ENCODE measurements at regions not wholly inside any gene's neighbourhood (a gene's known extent, or its start where the extent isn't known, plus 50 kb on each side); places are given as distances from the start of the nearest gene placed in this dataset.

DNA sequence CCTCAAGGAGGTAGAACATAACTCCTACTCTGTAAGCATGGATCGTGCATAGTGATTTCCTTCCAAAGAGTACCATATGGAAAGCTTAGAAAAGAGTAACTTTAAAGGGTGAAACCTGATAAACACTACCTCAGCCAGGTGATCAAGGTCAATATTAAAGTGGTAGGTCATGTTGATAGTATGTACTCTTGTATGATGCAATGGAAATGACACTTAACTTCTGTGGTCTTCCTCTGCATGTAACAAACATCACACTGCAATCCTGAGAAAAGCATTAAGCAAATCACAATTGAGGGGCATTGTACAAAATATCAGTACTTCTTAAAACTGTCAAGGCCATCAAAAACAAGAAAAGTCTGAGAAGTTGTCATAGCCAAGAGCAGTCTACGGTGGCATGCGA lies 83.8 kb downstream of the LEPR start:
- no peak overlapping the region for H3K27ac ChIP-seq
- in situ Hi-C loops (cut with MboI): no loop called here
- WGBS, 2 experiments (ENCODE audit: low coverage in 1 of 2, low lambda C conversion rate in 2 of 2, missing lambda C conversion rate in 2 of 2): 96 to 98% methylated on average over 3 of the region's 3 CpGs

GRCh38 chr1:65505547-65506300 lies 85.3 kb downstream of the LEPR start:
- DNase-seq: no peak
- Histone ChIP-seq H3K9me2 (ENCODE audit: insufficient read depth) (no peaks in the 10 kb centered on the region), H3K9me3 (ENCODE audit: low read depth) (no peaks in the 10 kb centered on the region), H3K4me1 (ENCODE audit: insufficient read depth) (peaks cover 19% of the 10 kb centered on the region), H4K20me1 (ENCODE audit: insufficient read depth) (no peaks in the 10 kb centered on the region), H3K36me3 (ENCODE audit: low read depth) (no peaks in the 10 kb centered on the region), H3K4me3 (no peak overlapping the region), H3K4me2 (ENCODE audit: unreplicated experiment) (no peak overlapping the region), H3F3A (ENCODE audit: insufficient read depth) (no peaks in the 10 kb centered on the region; the same call in 1 of the 2 replicates), H3K9ac (no peak overlapping the region), H2AFZ (0 out of 2 replicates have a peak overlapping the region, but pooled peaks have one; percentile 37), H3K79me2 (ENCODE audit: insufficient read depth) (no peaks in the 10 kb centered on the region), H3K27me3 (replicated peaks; ENCODE audit: insufficient read depth) (no peaks in the 10 kb centered on the region), H3K27ac (no peak overlapping the region)
- TF ChIP-seq EZH2phosphoT487 (IDR thresholded peaks at IDR 0.05; ENCODE audit: insufficient read depth, low read depth) (no peak), EZH2 (IDR thresholded peaks at IDR 0.05; ENCODE audit: insufficient read depth, poor library complexity, severe bottlenecking) (no peak)
- in situ Hi-C loops (cut with MboI): no loop called here
- WGBS, 2 experiments (ENCODE audit: low coverage in 1 of 2, low lambda C conversion rate in 2 of 2, missing lambda C conversion rate in 2 of 2): 13 to 15% methylated on average over 5 of the region's 5 CpGs

More for the DNA sequence above, 83.8 kb downstream of the LEPR start:
- no peaks in the 10 kb centered on the region for H4K20me1 ChIP-seq (ENCODE audit: insufficient read depth)
- no peak overlapping the region for H3K9ac ChIP-seq
- H3K9me3 ChIP-seq (ENCODE audit: low read depth): no peaks in the 10 kb centered on the region
- H3F3A ChIP-seq (ENCODE audit: insufficient read depth): no peaks in the 10 kb centered on the region
- H2AFZ ChIP-seq: no peak overlapping the region
- H3K4me2 ChIP-seq (ENCODE audit: unreplicated experiment): no peak overlapping the region
- H3K9me2 ChIP-seq (ENCODE audit: insufficient read depth): no peaks in the 10 kb centered on the region
- no peaks in the 10 kb centered on the region for H3K79me2 ChIP-seq (ENCODE audit: insufficient read depth)
- no peak for TF ChIP-seq EZH2phosphoT487 (IDR thresholded peaks at IDR 0.05; ENCODE audit: insufficient read depth, low read depth)
- no peak for TF ChIP-seq EZH2 (IDR thresholded peaks at IDR 0.05; ENCODE audit: insufficient read depth, poor library complexity, severe bottlenecking)
- peaks cover 4% of the 10 kb centered on the region for H3K4me1 ChIP-seq (ENCODE audit: insufficient read depth)
- H3K36me3 ChIP-seq (ENCODE audit: low read depth): no peaks in the 10 kb centered on the region
- DNase-seq: no peak
- no peaks in the 10 kb centered on the region for H3K27me3 ChIP-seq (replicated peaks; ENCODE audit: insufficient read depth)
- no peak overlapping the region for H3K4me3 ChIP-seq

DNA sequence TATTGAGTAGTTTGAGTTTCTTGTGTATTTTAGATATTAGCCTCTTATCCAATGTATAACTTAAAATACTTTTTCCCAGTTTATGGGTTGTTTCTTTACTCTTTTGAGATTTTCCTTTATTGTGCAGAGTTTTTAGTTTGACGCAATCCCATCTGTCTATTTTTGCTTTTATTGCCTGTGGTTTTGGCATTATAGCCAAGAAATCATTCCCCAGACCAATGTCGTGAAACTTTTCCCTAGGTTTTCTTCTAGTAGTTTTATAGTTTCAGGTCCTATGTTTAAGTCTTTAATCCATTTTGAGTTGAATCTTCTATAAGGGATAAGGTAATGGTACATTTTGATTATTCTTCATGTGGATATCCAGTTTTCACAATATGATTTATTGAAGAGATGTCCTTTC lies 87.6 kb downstream of the LEPR start:
- 24 to 32% methylated on average over 2 of the region's 2 CpGs for WGBS, 2 experiments (ENCODE audit: low coverage in 1 of 2, low lambda C conversion rate in 2 of 2, missing lambda C conversion rate in 2 of 2)
- DNase-seq: no peak
- Histone ChIP-seq H3K36me3 (ENCODE audit: low read depth) (no peaks in the 10 kb centered on the region), H3K4me3 (no peak overlapping the region), H3K27me3 (replicated peaks; ENCODE audit: insufficient read depth) (no peaks in the 10 kb centered on the region), H3F3A (ENCODE audit: insufficient read depth) (peaks cover 4% of the 10 kb centered on the region), H3K79me2 (ENCODE audit: insufficient read depth) (no peaks in the 10 kb centered on the region), H3K4me1 (ENCODE audit: insufficient read depth) (peaks cover 26% of the 10 kb centered on the region), H3K4me2 (ENCODE audit: unreplicated experiment) (no peak overlapping the region), H3K9ac (no peak overlapping the region), H4K20me1 (ENCODE audit: insufficient read depth) (no peaks in the 10 kb centered on the region), H2AFZ (no peak overlapping the region), H3K27ac (no peak overlapping the region), H3K9me2 (ENCODE audit: insufficient read depth) (no peaks in the 10 kb centered on the region), H3K9me3 (ENCODE audit: low read depth) (no peaks in the 10 kb centered on the region)
- TF ChIP-seq EZH2phosphoT487 (IDR thresholded peaks at IDR 0.05; ENCODE audit: insufficient read depth, low read depth) (no peak), EZH2 (IDR thresholded peaks at IDR 0.05; ENCODE audit: insufficient read depth, poor library complexity, severe bottlenecking) (no peak)
- in situ Hi-C loops (cut with MboI): no loop called here

DNA sequence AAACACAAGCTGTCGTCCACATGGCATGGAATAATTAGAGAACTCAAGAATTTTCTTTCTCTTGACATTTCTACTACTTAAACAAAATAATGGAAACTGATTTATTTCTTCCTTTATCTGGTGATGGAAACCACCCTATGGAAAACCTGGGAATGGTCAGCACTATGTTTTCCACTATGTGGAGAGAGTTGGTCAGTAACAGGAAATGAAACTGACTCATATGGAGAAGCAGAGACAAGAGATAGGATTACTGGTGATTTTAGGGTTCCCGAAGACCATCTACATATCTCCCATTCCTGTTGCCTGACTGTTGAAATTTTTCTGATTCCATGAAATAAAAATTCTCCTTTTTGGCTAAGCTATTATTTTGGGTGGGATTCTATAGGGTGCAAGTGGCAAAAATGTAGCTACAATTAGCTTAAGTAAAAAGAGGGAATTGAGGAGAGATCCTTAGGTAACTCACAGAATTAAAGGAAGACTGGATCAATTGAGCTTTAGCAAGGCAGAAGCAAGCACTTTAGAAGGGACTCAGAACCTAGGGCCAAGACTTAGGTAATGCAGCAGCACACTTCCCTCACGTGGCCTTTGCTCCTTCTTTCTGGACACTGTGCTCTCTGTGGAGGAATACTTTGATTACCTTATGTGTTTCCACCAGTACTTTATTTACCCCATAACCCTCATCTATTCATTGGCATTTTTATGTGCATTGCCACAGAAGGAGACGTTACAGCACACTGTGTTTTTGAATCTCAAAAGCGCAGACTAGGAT lies 89.6 kb downstream of the LEPR start:
- Histone ChIP-seq H3K9me3 (ENCODE audit: low read depth) (no peaks in the 10 kb centered on the region), H3K4me2 (ENCODE audit: unreplicated experiment) (peak overlapping the region; percentile 49), H3K4me1 (ENCODE audit: insufficient read depth) (peaks cover 42% of the 10 kb centered on the region), H4K20me1 (ENCODE audit: insufficient read depth) (no peaks in the 10 kb centered on the region), H3K27ac (peak overlapping the region; percentile 20; the same call in 1 of the 2 replicates), H3K27me3 (replicated peaks; ENCODE audit: insufficient read depth) (no peaks in the 10 kb centered on the region), H3K9me2 (ENCODE audit: insufficient read depth) (no peaks in the 10 kb centered on the region), H3F3A (ENCODE audit: insufficient read depth) (peaks cover 17% of the 10 kb centered on the region), H3K36me3 (ENCODE audit: low read depth) (no peaks in the 10 kb centered on the region), H3K79me2 (ENCODE audit: insufficient read depth) (no peaks in the 10 kb centered on the region), H2AFZ (peak overlapping the region; percentile 42), H3K4me3 (peak overlapping the region; percentile 4; the same call in 1 of the 2 replicates), H3K9ac (no peak overlapping the region)
- 69 to 73% methylated on average over 5 of the region's 5 CpGs for WGBS, 2 experiments (ENCODE audit: low coverage in 1 of 2, low lambda C conversion rate in 2 of 2, missing lambda C conversion rate in 2 of 2)
- DNase-seq: peak; percentile 55
- in situ Hi-C loops (cut with MboI): no loop called here
- TF ChIP-seq EZH2phosphoT487 (IDR thresholded peaks at IDR 0.05; ENCODE audit: insufficient read depth, low read depth): no peak
- no peak for TF ChIP-seq EZH2 (IDR thresholded peaks at IDR 0.05; ENCODE audit: insufficient read depth, poor library complexity, severe bottlenecking)

All from GM23248 (cell line).